H9 (cell line): ENCODE measurements at regions not wholly inside any gene's neighbourhood (a gene's known extent, or its start where the extent isn't known, plus 50 kb on each side); places are given as distances from the start of the nearest gene placed in this dataset.

ENCODE experiments used
- DNase-seq: peaks from one replicate; pipeline ENCODE4 v3.0.0-alpha.2; 2017
- H2AFZ ChIP-seq: one replicate; pipeline ENCODE4 v1.6.1; 2013; ENCODE audit warnings: mild to moderate bottlenecking, low read length, control low read depth, moderate library complexity
- H2AK5ac ChIP-seq: 2 replicates; pipeline ENCODE4 v1.6.1; 2013; ENCODE audit warnings: low read length, control low read depth, mixed read lengths; ENCODE audit not compliant: insufficient read length
- H2BK120ac ChIP-seq: one replicate; pipeline ENCODE4 v1.6.1; 2013; ENCODE audit warnings: low read depth, mild to moderate bottlenecking, low read length, control low read depth, inconsistent platforms; ENCODE audit not compliant: poor library complexity, severe bottlenecking
- H2BK12ac ChIP-seq: 2 replicates; pipeline ENCODE4 v1.6.1; 2013; ENCODE audit warnings: low read length, control low read depth, mixed read lengths, low read depth; ENCODE audit not compliant: insufficient read length
- H2BK15ac ChIP-seq: 2 replicates; pipeline ENCODE4 v1.6.1; 2013; ENCODE audit warnings: low read depth, low read length, control low read depth
- H2BK20ac ChIP-seq: one replicate; pipeline ENCODE4 v1.6.1; 2013; ENCODE audit warnings: low read depth, mild to moderate bottlenecking, low read length, control low read depth, inconsistent platforms; ENCODE audit not compliant: poor library complexity, severe bottlenecking
- H2BK5ac ChIP-seq: 2 replicates; pipeline ENCODE4 v1.6.1; 2013; ENCODE audit warnings: low read length, control low read depth, mixed read lengths; ENCODE audit not compliant: insufficient read length
- H3K14ac ChIP-seq: 2 replicates; pipeline ENCODE4 v1.6.1; 2013; ENCODE audit warnings: low read length, control low read depth; ENCODE audit not compliant: insufficient read depth
- H3K18ac ChIP-seq: 2 replicates; pipeline ENCODE4 v1.6.1; 2013; ENCODE audit warnings: low read depth, mild to moderate bottlenecking, mixed read lengths, low read length, control low read depth; ENCODE audit not compliant: insufficient read length
- H3K23ac ChIP-seq: 2 replicates; pipeline ENCODE4 v1.6.1; 2013; ENCODE audit warnings: low read length, control low read depth, mixed read lengths, low read depth; ENCODE audit not compliant: insufficient read length
- H3K23me2 ChIP-seq: 2 replicates; pipeline ENCODE4 v1.6.1; 2013; ENCODE audit warnings: low read depth, mild to moderate bottlenecking, mixed read lengths, low read length, control low read depth; ENCODE audit not compliant: insufficient read length, poor library complexity, severe bottlenecking
- H3K27ac ChIP-seq: 2 replicates; pipeline ENCODE4 v1.5.1; 2013; ENCODE audit warnings: low read length, control low read depth, mixed read lengths, low read depth; ENCODE audit not compliant: insufficient read length
- H3K27me3 ChIP-seq: 2 replicates; pipeline ENCODE4 v1.6.1; 2013; ENCODE audit warnings: low read length, control low read depth, inconsistent platforms; ENCODE audit not compliant: insufficient read depth
- H3K4ac ChIP-seq: 2 replicates; pipeline ENCODE4 v1.6.1; 2013; ENCODE audit warnings: low read depth, mild to moderate bottlenecking, control low read depth, inconsistent platforms, low read length, moderate library complexity
- H3K4me1 ChIP-seq: 2 replicates; pipeline ENCODE4 v1.6.1; 2013; ENCODE audit warnings: low read length, control low read depth, inconsistent platforms; ENCODE audit not compliant: insufficient read depth
- H3K4me2 ChIP-seq: 2 replicates; pipeline ENCODE4 v1.6.1; 2013; ENCODE audit warnings: low read length, control low read depth, mixed read lengths; ENCODE audit not compliant: insufficient read length, insufficient read depth
- H3K56ac ChIP-seq: 2 replicates; pipeline ENCODE4 v1.6.1; 2013; ENCODE audit warnings: low read depth, mild to moderate bottlenecking, mixed read lengths, low read length, control low read depth; ENCODE audit not compliant: insufficient read length
- H3K79me1 ChIP-seq: 2 replicates; pipeline ENCODE4 v1.6.1; 2013; ENCODE audit warnings: low read depth, mild to moderate bottlenecking, moderate library complexity, low read length, control low read depth, inconsistent platforms; ENCODE audit not compliant: insufficient read depth, poor library complexity, severe bottlenecking
- H3K79me2 ChIP-seq: 2 replicates; pipeline ENCODE4 v1.6.1; 2013; ENCODE audit warnings: low read length, control low read depth, inconsistent platforms; ENCODE audit not compliant: insufficient read depth
- H3K9ac ChIP-seq: 2 replicates; pipeline ENCODE4 v1.6.1; 2013; ENCODE audit warnings: low read length, control low read depth, mixed read lengths; ENCODE audit not compliant: insufficient read length; ENCODE audit errors: extremely low read depth
- H3K9me3 ChIP-seq: one replicate; pipeline ENCODE4 v1.6.1; 2013; ENCODE audit warnings: low read depth, low read length, inconsistent platforms; ENCODE audit not compliant: control insufficient read depth
- H3T11ph ChIP-seq: one replicate; pipeline ENCODE4 v1.6.1; 2013; ENCODE audit warnings: mild to moderate bottlenecking, low read length, control low read depth, inconsistent platforms
- H4K20me1 ChIP-seq: one replicate; pipeline ENCODE4 v1.6.1; 2013; ENCODE audit not compliant: control insufficient read depth, insufficient read length, insufficient read depth
- H4K5ac ChIP-seq: 2 replicates; pipeline ENCODE4 v1.6.1; 2013; ENCODE audit warnings: low read depth, mild to moderate bottlenecking, mixed read lengths, low read length, control low read depth; ENCODE audit not compliant: insufficient read length
- H4K8ac ChIP-seq: replicated peaks from 2 replicates; pipeline ENCODE4 v1.6.1; 2013; ENCODE audit warnings: low read length, control low read depth, mixed read lengths, low read depth; ENCODE audit not compliant: insufficient read length
- H4K91ac ChIP-seq: 2 replicates; pipeline ENCODE4 v1.6.1; 2013; ENCODE audit warnings: low read depth, mild to moderate bottlenecking, moderate library complexity, mixed read lengths, low read length, control low read depth; ENCODE audit not compliant: insufficient read length
- H3K27ac Mint-ChIP-seq, 3 experiments: 2 replicates in 2 of 3; 3 replicates in 1 of 3; pipeline ENCODE4 v1.8.0; 2020 to 2021; ENCODE audit warnings: mixed read lengths in 3 of 3, mild to moderate bottlenecking in 1 of 3, moderate library complexity in 1 of 3
- H3K27me3 Mint-ChIP-seq: 2 replicates; pipeline ENCODE4 v1.8.0; 2021; ENCODE audit warnings: low read depth, mild to moderate bottlenecking, moderate library complexity, mixed read lengths
- H3K36me3 Mint-ChIP-seq, 3 experiments: 2 replicates in 2 of 3; 3 replicates in 1 of 3; pipeline ENCODE4 v1.8.0; 2020 to 2021; ENCODE audit warnings: low read depth in 3 of 3, mixed read lengths in 3 of 3; ENCODE audit not compliant: insufficient read depth in 1 of 3
- H3K4me1 Mint-ChIP-seq, 2 experiments: 2 replicates each; pipeline ENCODE4 v1.8.0; 2020; ENCODE audit warnings: mixed read lengths in 2 of 2
- H3K4me3 Mint-ChIP-seq, 2 experiments: 2 replicates in 1 of 2; 3 replicates in 1 of 2; pipeline ENCODE4 v1.8.0; 2020 to 2021; ENCODE audit warnings: mild to moderate bottlenecking in 2 of 2, mixed read lengths in 2 of 2, moderate library complexity in 1 of 2
- H3K9me3 Mint-ChIP-seq, 2 experiments: 2 replicates in 1 of 2; 3 replicates in 1 of 2; pipeline ENCODE4 v1.8.0; 2020; ENCODE audit warnings: mild to moderate bottlenecking in 2 of 2, mixed read lengths in 2 of 2, moderate library complexity in 1 of 2
- WGBS: extraction: QIAGEN DNeasy Blood & Tissue Kit; methylation state at CpG from one replicate; pipeline ENCODE4 v1.1.7; 2013; ENCODE audit warnings: missing lambda C conversion rate, low lambda C conversion rate, mixed read lengths; ENCODE audit not compliant: insufficient read length; ENCODE audit errors: extremely low coverage; 5-methylcytosine and 5-hydroxymethylcytosine counted together
- TF ChIP-seq, protein P1 (sequence below): fragments of 200-600 bp; sonication (generic); conservative IDR thresholded peaks from 3 replicates; pipeline ENCODE4 v1.8.0; 2021; ENCODE audit warnings: antibody characterized with exemption, mild to moderate bottlenecking

DNA sequence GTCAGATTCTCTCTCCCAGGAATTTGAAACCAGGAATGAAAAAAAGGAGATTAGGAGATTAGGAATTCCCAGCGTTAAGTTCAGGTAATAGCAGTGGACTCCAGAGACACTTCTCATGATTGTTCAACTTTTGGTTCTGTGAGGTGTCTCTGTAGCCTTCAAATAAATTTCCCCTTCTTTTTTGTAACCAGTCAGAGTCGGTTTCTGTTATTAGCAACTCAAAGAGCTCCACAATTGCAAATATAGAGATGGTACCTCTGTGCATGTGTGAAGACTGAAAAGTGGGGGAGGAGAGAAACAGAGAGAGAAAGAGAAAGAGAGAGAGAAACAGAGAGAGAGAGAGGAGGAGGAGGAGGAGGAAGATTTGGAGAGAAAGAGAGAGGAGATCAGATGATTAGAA is 112.8 kb upstream of the STEAP1B start:
- Histone ChIP-seq H3K79me2 (no peaks in the 10 kb centered on the region), H2BK120ac (no peak overlapping the region), H3K23me2 (no peaks in the 10 kb centered on the region), H4K20me1 (no peaks in the 10 kb centered on the region), H3K4ac (no peak overlapping the region), H3K23ac (no peak overlapping the region), H3K9ac (no peak overlapping the region), H4K8ac (no peak overlapping the region), H2AFZ (no peak overlapping the region), H3K4me1 (no peaks in the 10 kb centered on the region; the same call in 1 of the 2 replicates), H3K56ac (no peak overlapping the region), H3K9me3 (peaks cover 6% of the 10 kb centered on the region), H3K4me2 (no peak overlapping the region), H4K91ac (no peak overlapping the region), H3K27me3 (no peaks in the 10 kb centered on the region), H2BK20ac (no peak overlapping the region), H3K79me1 (no peaks in the 10 kb centered on the region), H3T11ph (no peak overlapping the region), H3K18ac (no peak overlapping the region), H2BK12ac (no peak overlapping the region), H3K14ac (no peak overlapping the region), H2BK15ac (no peak overlapping the region), H3K27ac (no peak overlapping the region), H2AK5ac (no peak overlapping the region), H4K5ac (no peak overlapping the region), H2BK5ac (no peak overlapping the region)
- Mint-ChIP-seq H3K27ac (peak overlapping the region in 1 of 3 experiments; percentile 47; a peak in 2 of 7 replicates), H3K4me1 (peaks cover 7 to 15% of the 10 kb centered on the region in 2 experiments), H3K9me3 (peaks cover 11 to 12% of the 10 kb centered on the region in 2 experiments), H3K36me3 (peaks cover 6 to 12% (median 10%) of the 10 kb centered on the region in 3 experiments; a peak in 5 of 7 replicates), H3K27me3 (no peaks in the 10 kb centered on the region), H3K4me3 (no peak overlapping the region)
- DNase-seq, result no peak
- no CpG with 5 or more reads among the region's 2 CpGs for WGBS
- TF ChIP-seq, protein P1, sequence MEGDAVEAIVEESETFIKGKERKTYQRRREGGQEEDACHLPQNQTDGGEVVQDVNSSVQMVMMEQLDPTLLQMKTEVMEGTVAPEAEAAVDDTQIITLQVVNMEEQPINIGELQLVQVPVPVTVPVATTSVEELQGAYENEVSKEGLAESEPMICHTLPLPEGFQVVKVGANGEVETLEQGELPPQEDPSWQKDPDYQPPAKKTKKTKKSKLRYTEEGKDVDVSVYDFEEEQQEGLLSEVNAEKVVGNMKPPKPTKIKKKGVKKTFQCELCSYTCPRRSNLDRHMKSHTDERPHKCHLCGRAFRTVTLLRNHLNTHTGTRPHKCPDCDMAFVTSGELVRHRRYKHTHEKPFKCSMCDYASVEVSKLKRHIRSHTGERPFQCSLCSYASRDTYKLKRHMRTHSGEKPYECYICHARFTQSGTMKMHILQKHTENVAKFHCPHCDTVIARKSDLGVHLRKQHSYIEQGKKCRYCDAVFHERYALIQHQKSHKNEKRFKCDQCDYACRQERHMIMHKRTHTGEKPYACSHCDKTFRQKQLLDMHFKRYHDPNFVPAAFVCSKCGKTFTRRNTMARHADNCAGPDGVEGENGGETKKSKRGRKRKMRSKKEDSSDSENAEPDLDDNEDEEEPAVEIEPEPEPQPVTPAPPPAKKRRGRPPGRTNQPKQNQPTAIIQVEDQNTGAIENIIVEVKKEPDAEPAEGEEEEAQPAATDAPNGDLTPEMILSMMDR, result no peak
